Lower leg skin (tissue), 3 donors: ENCODE measurements at regions not wholly inside any gene's neighbourhood (a gene's known extent, or its start where the extent isn't known, plus 50 kb on each side); places are given as distances from the start of the nearest gene placed in this dataset.

Source experiments
- CTCF ChIP-seq, 3 donors: fragments of 450-650 bp; IDR thresholded peaks; one replicate each; pipeline ENCODE4 v1.5.1; 2016; ENCODE audit warnings: antibody characterized with exemption in 3 of 3, mild to moderate bottlenecking in 3 of 3, moderate library complexity in 2 of 3
- POLR2A ChIP-seq, 2 donors: fragments of 450-650 bp; IDR thresholded peaks; one replicate each; pipeline ENCODE4 v1.6.1; 2016 to 2017; ENCODE audit warnings: antibody characterized with exemption in 2 of 2, mild to moderate bottlenecking in 1 of 2, moderate library complexity in 1 of 2

DNA sequence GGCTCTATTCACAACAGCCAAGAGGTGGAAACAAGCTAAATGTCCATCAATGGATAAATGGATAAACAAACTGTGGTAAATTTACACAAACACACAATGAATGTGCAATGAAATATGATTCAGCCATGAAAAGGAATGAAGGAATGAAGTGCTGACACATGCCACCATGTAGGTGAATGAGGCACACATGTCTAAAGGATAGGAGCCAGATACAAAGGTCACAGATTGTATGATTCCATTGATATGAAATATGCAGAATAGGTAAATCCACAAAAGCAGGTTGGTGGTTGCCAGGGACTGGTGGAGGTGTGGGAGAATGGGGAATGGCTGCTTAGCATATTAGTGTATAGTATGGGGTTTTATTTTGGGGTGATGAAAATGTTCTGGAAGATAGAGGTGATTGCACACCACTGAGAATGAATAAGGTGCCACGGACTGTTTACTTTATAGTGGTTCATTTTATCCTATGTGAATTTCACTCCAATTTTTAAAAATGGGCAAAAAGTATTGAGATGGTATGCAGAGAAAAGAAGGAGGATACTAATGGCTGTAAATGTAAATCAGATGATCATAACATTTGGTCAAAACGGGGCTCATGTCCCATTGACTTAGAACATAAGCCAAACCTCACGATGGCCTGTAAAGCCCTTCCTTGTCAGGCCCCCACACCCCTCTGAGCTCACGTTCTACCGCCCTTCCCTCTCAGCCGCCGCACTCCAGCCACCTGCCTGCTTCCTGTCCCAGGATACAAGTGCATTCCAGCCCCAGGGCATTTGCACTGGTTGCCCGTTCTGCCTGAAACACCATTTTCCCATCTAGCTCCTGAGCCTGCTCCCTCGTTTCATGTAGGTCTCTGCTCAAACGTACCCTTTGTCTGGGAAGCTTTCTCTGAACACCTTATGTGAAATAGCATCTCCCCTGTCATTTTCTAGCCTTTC, 165.5 kb downstream of the DDX1 start:
- TF ChIP-seq CTCF (IDR thresholded peaks at IDR 0.05), result no peak
- TF ChIP-seq POLR2A (IDR thresholded peaks at IDR 0.05), result no peak
